HL-60 (cell line): ENCODE measurements at regions not wholly inside any gene's neighbourhood (a gene's known extent, or its start where the extent isn't known, plus 50 kb on each side); places are given as distances from the start of the nearest gene placed in this dataset.

ENCODE experiments used
- CTCF ChIP-seq: IDR thresholded peaks from one replicate; pipeline ENCODE4 v1.5.1; 2011; ENCODE audit warnings: low read length, control low read depth, inconsistent platforms; ENCODE audit not compliant: insufficient read depth
- GABPA ChIP-seq: IDR thresholded peaks from 2 replicates; pipeline ENCODE4 v1.6.1; 2012; ENCODE audit warnings: low read depth
- POLR2AphosphoS5 ChIP-seq: IDR thresholded peaks from 2 replicates; pipeline ENCODE4 v1.6.1; 2012; ENCODE audit warnings: low read depth
- SPI1 ChIP-seq: IDR thresholded peaks from 2 replicates; pipeline ENCODE4 v1.6.1; 2012; ENCODE audit warnings: low read depth, mild to moderate bottlenecking, borderline replicate concordance

GRCh38 chr7:35889001-35889400 lies 88.1 kb downstream of the SEPTIN7 start:
- no peak for TF ChIP-seq CTCF
- no peak for TF ChIP-seq POLR2AphosphoS5
- no peak for TF ChIP-seq GABPA
- TF ChIP-seq SPI1: no peak
